HG02759 (cell line): ENCODE measurements at regions not wholly inside any gene's neighbourhood (a gene's known extent, or its start where the extent isn't known, plus 50 kb on each side); places are given as distances from the start of the nearest gene placed in this dataset.

Experiments used
- ATAC-seq: cut with Tn5 transposase; IDR thresholded peaks from one replicate; pipeline ENCODE4 v1.9.1; 2021; ENCODE audit warnings: mild to moderate bottlenecking, moderate library complexity; ENCODE audit not compliant: unreplicated experiment

- ATAC-seq = no peak
Measured at GRCh38 chr17:77534137-77534536, 393.4 kb downstream of the SEC14L1 start.

- no peak for ATAC-seq
Measured at GRCh38 chr17:77535435-77535834, 394.7 kb downstream of the SEC14L1 start.

- ATAC-seq = no peak
Measured at GRCh38 chr17:77535892-77536291, 395.1 kb downstream of the SEC14L1 start.

GRCh38 chr17:77537566-77537965, 396.8 kb downstream of the SEC14L1 start:
- no peak for ATAC-seq

- no peak for ATAC-seq
Measured at GRCh38 chr17:77540531-77540930, 399.8 kb downstream of the SEC14L1 start.

GRCh38 chr17:77540975-77541374, 400.2 kb downstream of the SEC14L1 start:
- ATAC-seq = no peak

- no peak for ATAC-seq
Measured at GRCh38 chr17:77542011-77542410, 401.2 kb downstream of the SEC14L1 start.

GRCh38 chr17:77542551-77543490, 402.1 kb downstream of the SEC14L1 start:
- no peak for ATAC-seq

- no peak for ATAC-seq
Measured at GRCh38 chr17:77543801-77544200, 403.0 kb downstream of the SEC14L1 start.

- ATAC-seq = no peak
Measured at GRCh38 chr17:77544347-77545110, 403.8 kb downstream of the SEC14L1 start.

GRCh38 chr17:77546772-77547241, 406.0 kb downstream of the SEC14L1 start:
- no peak for ATAC-seq

GRCh38 chr17:77548967-77549366, 408.2 kb downstream of the SEC14L1 start:
- no peak for ATAC-seq

- no peak for ATAC-seq
Measured at GRCh38 chr17:77549726-77550366, 408.7 kb upstream of the TNRC6C start.

- no peak for ATAC-seq
Measured at GRCh38 chr17:77553459-77554066, 404.9 kb upstream of the TNRC6C start.

GRCh38 chr17:77555121-77555591, 403.3 kb upstream of the TNRC6C start:
- ATAC-seq = no peak

- ATAC-seq = no peak
Measured at GRCh38 chr17:77555741-77556291, 402.7 kb upstream of the TNRC6C start.

GRCh38 chr17:77556383-77557061, 402.0 kb upstream of the TNRC6C start:
- no peak for ATAC-seq

- ATAC-seq = no peak
Measured at GRCh38 chr17:77558846-77559626, 399.5 kb upstream of the TNRC6C start.

GRCh38 chr17:77560381-77560780, 398.1 kb upstream of the TNRC6C start:
- no peak for ATAC-seq
